Body of pancreas (tissue), 4 donors: ENCODE measurements at regions not wholly inside any gene's neighbourhood (a gene's known extent, or its start where the extent isn't known, plus 50 kb on each side); places are given as distances from the start of the nearest gene placed in this dataset.

Experiments
- CTCF ChIP-seq, 7 experiments: fragments of 450-650 bp in 4 of 7; fragments of 200-600 bp in 3 of 7; sonication (generic) in 3 of 7; IDR thresholded peaks; one replicate each; pipeline ENCODE4 v1.5.1; 2016 to 2019; ENCODE audit warnings: antibody characterized with exemption in 7 of 7
- POLR2A ChIP-seq, 3 donors: fragments of 450-650 bp; IDR thresholded peaks; one replicate each; pipeline ENCODE4 v1.6.1; 2016; ENCODE audit warnings: antibody characterized with exemption in 3 of 3, mild to moderate bottlenecking in 2 of 3

DNA sequence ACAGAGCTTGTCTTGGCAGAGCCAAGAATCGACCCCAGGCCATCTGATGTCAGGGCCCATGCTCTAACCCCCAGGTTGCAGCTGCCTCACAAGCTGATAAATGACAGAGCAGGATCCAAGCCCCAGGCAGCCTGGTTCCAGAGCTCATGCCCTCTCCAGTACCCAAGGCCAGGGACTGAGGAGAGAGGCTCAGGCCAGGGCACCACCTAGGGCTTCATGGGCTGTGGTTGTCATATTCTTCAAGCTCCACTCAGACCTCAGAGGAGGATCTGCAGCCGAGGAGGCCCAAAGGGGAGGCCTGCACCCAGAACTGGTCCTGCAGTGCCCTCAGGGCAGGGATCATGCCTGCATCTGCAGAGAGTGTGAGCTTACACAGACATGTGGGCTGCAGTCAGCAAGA, 301.1 kb downstream of the MATN1 start:
- TF ChIP-seq POLR2A (IDR thresholded peaks at IDR 0.05) = no peak
- no peak for TF ChIP-seq CTCF (IDR thresholded peaks at IDR 0.05)
